GM12878 (cell line): ENCODE measurements at regions not wholly inside any gene's neighbourhood (a gene's known extent, or its start where the extent isn't known, plus 50 kb on each side); places are given as distances from the start of the nearest gene placed in this dataset.

Source experiments
- BCL11A ChIP-seq: IDR thresholded peaks from 2 replicates; pipeline ENCODE4 v1.6.1; 2011; ENCODE audit warnings: low read depth, low read length
- CEBPB ChIP-seq, 2 experiments: fragments of 150-350 bp in 1 of 2; IDR thresholded peaks; 2 replicates each; pipeline ENCODE4 v1.6.1; 2012 to 2014; ENCODE audit warnings: low read depth in 2 of 2, low read length in 2 of 2, borderline replicate concordance in 1 of 2, inconsistent platforms in 1 of 2
- E2F8 ChIP-seq: fragments of 450-650 bp; IDR thresholded peaks from 2 replicates; pipeline ENCODE4 v1.6.1; 2018; ENCODE audit warnings: mild to moderate bottlenecking, low read depth, moderate library complexity; ENCODE audit not compliant: partially characterized antibody
- MYC ChIP-seq: IDR thresholded peaks from 2 replicates; pipeline ENCODE4 v1.6.1; 2011; ENCODE audit warnings: mild to moderate bottlenecking, low read length, moderate library complexity, inconsistent platforms; ENCODE audit not compliant: insufficient read depth, insufficient replicate concordance, insufficient read length, severe bottlenecking
- POU2F2 ChIP-seq: IDR thresholded peaks from 3 replicates; pipeline ENCODE4 v1.6.1; 2011; ENCODE audit warnings: low read depth, mild to moderate bottlenecking, low read length, borderline replicate concordance
- RBBP5 ChIP-seq: fragments of 200-600 bp; sonication (generic); conservative IDR thresholded peaks from 2 replicates; pipeline ENCODE4 v1.6.1; 2016
- SIN3A ChIP-seq: IDR thresholded peaks from 2 replicates; pipeline ENCODE4 v1.6.1; 2012; ENCODE audit warnings: low read depth, low read length, improper control_type of control experiment
- SPI1 ChIP-seq: IDR thresholded peaks from 2 replicates; pipeline ENCODE4 v1.6.1; 2011; ENCODE audit warnings: low read depth, mild to moderate bottlenecking, low read length, moderate library complexity, borderline replicate concordance; ENCODE audit not compliant: insufficient read depth
- SREBF1 ChIP-seq: IDR thresholded peaks from 2 replicates; pipeline ENCODE4 v1.6.1; 2012; ENCODE audit warnings: mild to moderate bottlenecking, low read length
- SREBF2 ChIP-seq: IDR thresholded peaks from 2 replicates; pipeline ENCODE4 v1.6.1; 2012; ENCODE audit warnings: mild to moderate bottlenecking, low read length
- TARDBP ChIP-seq: IDR thresholded peaks from 2 replicates; pipeline ENCODE4 v1.6.1; 2016; ENCODE audit warnings: borderline replicate concordance
- YY1 ChIP-seq: IDR thresholded peaks from 2 replicates; pipeline ENCODE4 v1.6.1; 2011; ENCODE audit warnings: low read depth, mild to moderate bottlenecking, low read length
- ZBTB40 ChIP-seq: fragments of 450-650 bp; IDR thresholded peaks from 2 replicates; pipeline ENCODE4 v1.6.1; 2016; ENCODE audit warnings: mild to moderate bottlenecking, moderate library complexity, borderline replicate concordance
- ZNF217 ChIP-seq: fragments of 450-650 bp; IDR thresholded peaks from 2 replicates; pipeline ENCODE4 v1.6.1; 2017; ENCODE audit warnings: antibody characterized with exemption, mild to moderate bottlenecking
- ZNF592 ChIP-seq: fragments of 450-650 bp; IDR thresholded peaks from 2 replicates; pipeline ENCODE4 v1.6.1; 2017; ENCODE audit warnings: mild to moderate bottlenecking, moderate library complexity
- ZNF687 ChIP-seq: fragments of 450-650 bp; IDR thresholded peaks from 2 replicates; pipeline ENCODE4 v1.6.1; 2017; ENCODE audit warnings: mild to moderate bottlenecking, moderate library complexity

- TF ChIP-seq ZNF687 = peak; percentile 97
- TF ChIP-seq E2F8 = peak; percentile 54
- no peak; the same call in 1 of the 2 replicates for TF ChIP-seq BCL11A
- no peak for TF ChIP-seq ZNF592
- no peak for TF ChIP-seq SREBF2
- 0 out of 3 replicates have a peak, but pooled peaks have one; percentile 28 for TF ChIP-seq POU2F2
- no peak for TF ChIP-seq SREBF1
- TF ChIP-seq TARDBP = 0 out of 2 replicates have a peak, but pooled peaks have one; percentile 37
- TF ChIP-seq ZBTB40 = no peak
- TF ChIP-seq ZNF217 = no peak
- no peak for TF ChIP-seq SPI1
- TF ChIP-seq SIN3A = no peak
- no peak for TF ChIP-seq YY1
- no peak for TF ChIP-seq MYC
- no peak for TF ChIP-seq CEBPB (IDR thresholded peaks at IDR 0.05; ENCODE audit: borderline replicate concordance in 1 of 2, low read depth in 2 of 2, low read length in 2 of 2)
- no peak for TF ChIP-seq RBBP5
These were observed 225.7 kb upstream of the CCDC150 start (continued) for GRCh38 chr2:196413821-196414274.
